GM06990 (cell line): ENCODE measurements at regions not wholly inside any gene's neighbourhood (a gene's known extent, or its start where the extent isn't known, plus 50 kb on each side); places are given as distances from the start of the nearest gene placed in this dataset.

ENCODE experiments used
- DNase-seq: peaks from one replicate; pipeline ENCODE4 v3.0.0-alpha.2; 2011; ENCODE audit not compliant: insufficient read length; ENCODE audit errors: extremely low read depth
- H3K27me3 ChIP-seq: replicated peaks from 2 replicates; pipeline ENCODE4 v1.6.0; 2011; ENCODE audit warnings: low read length; ENCODE audit not compliant: control insufficient read depth, insufficient read depth
- H3K36me3 ChIP-seq: 2 replicates; pipeline ENCODE4 v1.5.1; 2011; ENCODE audit warnings: low read length; ENCODE audit not compliant: control insufficient read depth, insufficient read depth
- H3K4me3 ChIP-seq: replicated peaks from 2 replicates; pipeline ENCODE4 v1.5.1; 2011; ENCODE audit warnings: low read depth, mild to moderate bottlenecking, control low read depth, low read length
- TF ChIP-seq, protein P1 (sequence below): IDR thresholded peaks from 2 replicates; pipeline ENCODE4 v1.5.1; 2011; ENCODE audit warnings: low read length, control low read depth, mild to moderate bottlenecking, inconsistent platforms; ENCODE audit not compliant: insufficient read depth, poor library complexity, severe bottlenecking

DNA sequence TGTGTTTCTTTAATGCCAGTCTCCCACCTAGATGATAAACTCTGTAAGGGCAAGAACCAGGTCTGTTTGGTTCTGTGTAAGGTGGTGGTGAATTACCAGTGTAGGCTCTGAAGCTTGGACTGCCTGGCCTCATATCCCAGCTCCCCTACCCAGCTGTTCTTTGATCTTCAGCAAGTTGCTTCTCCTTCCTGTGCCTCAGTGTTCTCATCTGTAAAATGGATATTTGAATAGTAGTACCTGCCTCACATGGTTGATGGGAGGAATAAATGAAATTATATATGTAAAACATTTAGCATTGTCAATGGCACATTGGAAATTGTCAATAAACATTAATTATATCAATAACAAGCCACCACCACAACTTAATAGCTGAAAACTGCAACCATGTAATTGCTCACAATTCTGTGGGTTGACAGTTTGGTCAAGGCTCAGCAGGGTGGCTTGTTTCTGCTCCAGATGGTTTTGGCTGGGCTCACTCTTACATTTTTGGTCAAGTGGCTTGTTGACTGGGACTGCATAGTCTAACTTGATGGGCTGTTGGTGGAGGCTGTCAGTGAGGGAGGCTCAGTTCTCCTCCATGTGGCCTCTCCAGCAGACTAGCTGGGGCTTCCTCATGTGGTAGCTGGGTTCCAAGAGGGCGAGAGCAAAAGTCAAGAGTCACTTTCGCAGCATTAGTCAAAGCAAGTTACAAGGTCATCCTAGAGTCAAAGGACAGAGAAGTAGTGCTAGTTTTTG, 84.5 kb upstream of the DUSP5 start:
- no peaks in the 10 kb centered on the region for H3K36me3 ChIP-seq
- H3K4me3 ChIP-seq = no peak overlapping the region
- DNase-seq = peak; percentile 41
- TF ChIP-seq, protein P1, sequence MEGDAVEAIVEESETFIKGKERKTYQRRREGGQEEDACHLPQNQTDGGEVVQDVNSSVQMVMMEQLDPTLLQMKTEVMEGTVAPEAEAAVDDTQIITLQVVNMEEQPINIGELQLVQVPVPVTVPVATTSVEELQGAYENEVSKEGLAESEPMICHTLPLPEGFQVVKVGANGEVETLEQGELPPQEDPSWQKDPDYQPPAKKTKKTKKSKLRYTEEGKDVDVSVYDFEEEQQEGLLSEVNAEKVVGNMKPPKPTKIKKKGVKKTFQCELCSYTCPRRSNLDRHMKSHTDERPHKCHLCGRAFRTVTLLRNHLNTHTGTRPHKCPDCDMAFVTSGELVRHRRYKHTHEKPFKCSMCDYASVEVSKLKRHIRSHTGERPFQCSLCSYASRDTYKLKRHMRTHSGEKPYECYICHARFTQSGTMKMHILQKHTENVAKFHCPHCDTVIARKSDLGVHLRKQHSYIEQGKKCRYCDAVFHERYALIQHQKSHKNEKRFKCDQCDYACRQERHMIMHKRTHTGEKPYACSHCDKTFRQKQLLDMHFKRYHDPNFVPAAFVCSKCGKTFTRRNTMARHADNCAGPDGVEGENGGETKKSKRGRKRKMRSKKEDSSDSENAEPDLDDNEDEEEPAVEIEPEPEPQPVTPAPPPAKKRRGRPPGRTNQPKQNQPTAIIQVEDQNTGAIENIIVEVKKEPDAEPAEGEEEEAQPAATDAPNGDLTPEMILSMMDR = no peak
- H3K27me3 ChIP-seq = no peaks in the 10 kb centered on the region

- H3K36me3 ChIP-seq = no peaks in the 10 kb centered on the region
- no peaks in the 10 kb centered on the region for H3K27me3 ChIP-seq
- DNase-seq = peak; percentile 41
- TF ChIP-seq, protein P1 = no peak
- no peak overlapping the region for H3K4me3 ChIP-seq
Observed at GRCh38 chr10:110413903-110414547, 83.7 kb upstream of the DUSP5 start.

GRCh38 chr10:110414548-110415309, 83.0 kb upstream of the DUSP5 start:
- Histone ChIP-seq H3K36me3 (no peaks in the 10 kb centered on the region), H3K4me3 (no peak overlapping the region), H3K27me3 (no peaks in the 10 kb centered on the region)
- TF ChIP-seq, protein P1 = no peak
- peak; percentile 89 for DNase-seq

DNA sequence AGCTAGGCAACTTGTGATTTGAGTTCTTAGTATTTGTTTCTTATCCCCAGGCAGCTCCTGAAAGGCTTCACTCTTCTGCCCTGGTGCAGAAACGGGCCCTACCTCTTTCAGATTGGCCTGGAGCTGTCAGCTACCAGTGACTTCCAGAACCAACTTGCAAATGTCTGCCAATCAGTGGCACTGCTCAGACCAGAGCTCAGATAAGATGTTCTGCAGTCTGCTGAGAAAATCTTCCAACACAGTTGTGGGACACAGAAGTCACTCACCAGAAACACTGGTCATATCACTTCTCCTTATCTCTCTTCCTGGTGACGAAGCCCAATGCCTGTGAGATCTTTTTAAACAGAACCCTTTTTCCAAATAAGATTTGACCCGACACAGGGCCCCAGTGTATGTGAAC, 81.9 kb upstream of the DUSP5 start:
- TF ChIP-seq, protein P1 = no peak
- no peaks in the 10 kb centered on the region for H3K27me3 ChIP-seq
- H3K36me3 ChIP-seq = no peaks in the 10 kb centered on the region
- H3K4me3 ChIP-seq = no peak overlapping the region
- DNase-seq = no peak

DNA sequence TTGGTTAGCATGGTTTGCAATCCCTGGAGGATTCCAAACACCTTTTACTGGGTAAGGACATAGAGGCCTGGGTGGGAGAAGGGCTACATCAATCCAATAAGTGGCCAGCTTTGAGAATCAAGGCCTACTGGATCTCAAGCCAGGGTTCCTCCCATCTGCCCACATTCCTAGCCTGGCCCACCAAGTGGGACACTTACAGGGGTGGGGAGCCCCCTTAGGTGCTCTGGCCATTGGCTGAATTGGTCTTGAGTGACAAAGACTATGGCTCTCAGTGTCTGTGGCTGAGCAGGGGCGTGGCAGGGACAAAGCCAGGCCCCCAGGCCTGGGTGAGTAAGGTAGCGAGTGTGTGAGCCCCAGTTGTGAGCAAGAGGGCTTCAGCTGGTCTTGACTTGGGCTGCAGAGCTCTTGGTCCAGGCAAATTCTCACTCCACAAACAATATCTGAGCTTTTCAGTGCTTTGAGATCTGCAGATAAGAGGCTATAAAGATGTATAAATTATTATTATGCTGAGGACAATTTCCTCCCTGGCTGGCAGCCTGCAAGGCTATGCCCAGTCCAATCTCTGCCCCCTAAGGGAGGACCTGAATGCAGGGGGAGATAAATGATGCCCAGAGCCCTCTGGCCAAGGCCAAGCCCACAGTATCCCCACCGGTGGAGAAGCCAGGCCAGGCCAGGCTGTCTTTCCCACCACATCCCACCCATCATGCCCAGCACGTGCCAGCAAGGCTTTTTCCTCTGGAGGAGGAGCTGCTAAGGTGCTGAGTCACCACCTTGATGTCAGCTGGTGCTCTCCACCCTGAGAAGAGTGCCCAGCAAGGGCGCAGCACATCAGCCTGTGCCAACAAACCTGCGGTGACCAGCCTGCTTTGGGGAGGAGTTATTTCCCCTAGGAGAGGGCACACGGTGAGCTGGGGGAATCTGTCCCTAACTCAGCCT, 80.7 kb upstream of the DUSP5 start:
- no peaks in the 10 kb centered on the region for H3K36me3 ChIP-seq
- TF ChIP-seq, protein P1 = no peak
- no peaks in the 10 kb centered on the region for H3K27me3 ChIP-seq
- DNase-seq = no peak
- H3K4me3 ChIP-seq = no peak overlapping the region
